Stimulated activated CD8-positive, alpha-beta memory T cell treated with anti-CD3 and anti-CD28 coated beads, Interleukin-15, amount 100 ng/mL, for 24 hours (primary cell): ENCODE measurements at regions not wholly inside any gene's neighbourhood (a gene's known extent, or its start where the extent isn't known, plus 50 kb on each side); places are given as distances from the start of the nearest gene placed in this dataset.

Experiments
- DNase-seq: peaks from one replicate; pipeline ENCODE4 v3.0.0-alpha.2; 2020; ENCODE audit warnings: low read depth

GRCh38 chr6:14713966-14714631 is 531.8 kb upstream of the JARID2 start:
- DNase-seq: no peak

- DNase-seq: no peak
Observed at GRCh38 chr6:14715076-14715475, 530.8 kb upstream of the JARID2 start.

GRCh38 chr6:14716499-14717146 is 529.2 kb upstream of the JARID2 start:
- DNase-seq: no peak

GRCh38 chr6:14717307-14717706 is 528.6 kb upstream of the JARID2 start:
- DNase-seq: no peak

- no peak for DNase-seq
Observed at GRCh38 chr6:14718861-14719260, 527.0 kb upstream of the JARID2 start.

- no peak for DNase-seq
Observed at GRCh38 chr6:14719270-14719669, 526.6 kb upstream of the JARID2 start.

- DNase-seq: no peak
Observed at GRCh38 chr6:14720411-14721102, 525.3 kb upstream of the JARID2 start.

- DNase-seq: no peak
Observed at GRCh38 chr6:14721103-14721758, 524.6 kb upstream of the JARID2 start.

- DNase-seq: no peak
Observed at GRCh38 chr6:14722001-14722562, 523.8 kb upstream of the JARID2 start.

GRCh38 chr6:14722704-14723103 is 523.2 kb upstream of the JARID2 start:
- DNase-seq: no peak

- no peak for DNase-seq
Observed at GRCh38 chr6:14723535-14724086, 522.3 kb upstream of the JARID2 start.

GRCh38 chr6:14724549-14724948 is 521.3 kb upstream of the JARID2 start:
- no peak for DNase-seq

- no peak for DNase-seq
Observed at GRCh38 chr6:14726816-14727493, 518.9 kb upstream of the JARID2 start.

GRCh38 chr6:14727494-14728395 is 518.1 kb upstream of the JARID2 start:
- no peak for DNase-seq

- DNase-seq: no peak
Observed at GRCh38 chr6:14728396-14729024, 517.4 kb upstream of the JARID2 start.

- no peak for DNase-seq
Observed at GRCh38 chr6:14729129-14729871, 516.6 kb upstream of the JARID2 start.

- DNase-seq: no peak
Observed at GRCh38 chr6:14730654-14731053, 515.2 kb upstream of the JARID2 start.

GRCh38 chr6:14731611-14732010 is 514.3 kb upstream of the JARID2 start:
- no peak for DNase-seq

GRCh38 chr6:14732226-14732843 is 513.5 kb upstream of the JARID2 start:
- DNase-seq: no peak
